Type B pancreatic cell (in vitro differentiated cells): ENCODE measurements at regions not wholly inside any gene's neighbourhood (a gene's known extent, or its start where the extent isn't known, plus 50 kb on each side); places are given as distances from the start of the nearest gene placed in this dataset.
A peak's percentile ranks its signal among the peaks of the same experiment; 100 is the strongest.
"Not testable (repeated sequence)": the region's sequence is repeated elsewhere in the genome, so short reads cannot be mapped to it uniquely, and the experiment has no call there.

Experiments used
- DNase-seq: peaks from one replicate; pipeline ENCODE4 v3.0.0; 2021; ENCODE audit warnings: mixed read lengths; ENCODE audit not compliant: unreplicated experiment; ENCODE audit errors: extremely low spot score
- H3K27ac Mint-ChIP-seq: 2 replicates; pipeline ENCODE4 v1.8.0; 2021; ENCODE audit warnings: mild to moderate bottlenecking, mixed read lengths
- H3K27me3 Mint-ChIP-seq: 2 replicates; pipeline ENCODE4 v1.8.0; 2021; ENCODE audit warnings: mixed read lengths
- H3K36me3 Mint-ChIP-seq: 2 replicates; pipeline ENCODE4 v1.8.0; 2021; ENCODE audit warnings: mixed read lengths
- H3K4me1 Mint-ChIP-seq: one replicate; pipeline ENCODE4 v1.8.0; 2021; ENCODE audit warnings: mixed read lengths; ENCODE audit not compliant: unreplicated experiment
- H3K4me3 Mint-ChIP-seq: 2 replicates; pipeline ENCODE4 v1.8.0; 2021; ENCODE audit warnings: mild to moderate bottlenecking, mixed read lengths
- H3K9me3 Mint-ChIP-seq: 2 replicates; pipeline ENCODE4 v1.8.0; 2021; ENCODE audit warnings: mixed read lengths
- TF ChIP-seq, protein P1 (sequence below): fragments of 200-600 bp; sonication (generic); conservative IDR thresholded peaks from 2 replicates; pipeline ENCODE4 v1.5.0; 2021; ENCODE audit warnings: antibody characterized with exemption, mild to moderate bottlenecking

DNA sequence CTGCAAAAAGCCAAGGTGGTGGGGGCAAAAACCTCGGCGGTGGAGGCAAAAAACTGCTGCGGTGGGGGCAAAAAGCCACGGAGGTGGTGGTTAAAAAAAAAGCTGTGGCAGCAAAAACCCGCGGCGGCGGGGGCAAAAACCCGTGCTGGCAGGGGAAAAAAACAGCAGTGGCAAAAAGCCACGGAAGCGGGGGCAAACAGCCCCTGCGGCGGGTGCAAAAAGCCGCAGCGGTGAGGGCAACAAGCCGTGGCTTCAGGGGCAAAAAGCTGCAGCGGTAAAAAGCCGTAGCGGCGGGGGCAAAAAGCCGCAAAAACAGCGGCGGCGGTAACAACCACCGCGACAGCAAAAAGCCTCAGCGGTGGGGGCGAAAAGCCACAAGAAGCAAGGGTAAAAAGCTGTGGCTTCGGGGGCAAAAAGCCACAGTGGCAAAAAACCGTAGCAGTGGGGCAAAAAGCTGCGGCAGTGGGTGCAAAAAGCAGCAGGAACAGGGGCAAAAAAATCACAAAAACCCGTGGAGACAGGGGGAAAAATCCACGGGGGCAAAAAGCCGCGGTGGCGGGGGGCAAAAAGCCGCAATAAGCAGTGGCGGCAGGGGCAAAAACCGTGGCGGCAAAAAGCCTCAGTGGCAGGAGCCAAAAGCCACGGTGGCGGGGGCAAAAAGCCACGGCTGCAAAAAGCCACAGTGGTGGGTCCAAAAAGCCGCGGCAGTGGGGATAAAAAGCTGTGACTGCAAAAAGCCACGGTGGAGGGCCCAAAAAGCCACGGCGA lies 193.7 kb downstream of the SHCBP1 start:
- DNase-seq = no peak
- H3K9me3 Mint-ChIP-seq = no peaks in the 10 kb centered on the region
- TF ChIP-seq, protein P1, sequence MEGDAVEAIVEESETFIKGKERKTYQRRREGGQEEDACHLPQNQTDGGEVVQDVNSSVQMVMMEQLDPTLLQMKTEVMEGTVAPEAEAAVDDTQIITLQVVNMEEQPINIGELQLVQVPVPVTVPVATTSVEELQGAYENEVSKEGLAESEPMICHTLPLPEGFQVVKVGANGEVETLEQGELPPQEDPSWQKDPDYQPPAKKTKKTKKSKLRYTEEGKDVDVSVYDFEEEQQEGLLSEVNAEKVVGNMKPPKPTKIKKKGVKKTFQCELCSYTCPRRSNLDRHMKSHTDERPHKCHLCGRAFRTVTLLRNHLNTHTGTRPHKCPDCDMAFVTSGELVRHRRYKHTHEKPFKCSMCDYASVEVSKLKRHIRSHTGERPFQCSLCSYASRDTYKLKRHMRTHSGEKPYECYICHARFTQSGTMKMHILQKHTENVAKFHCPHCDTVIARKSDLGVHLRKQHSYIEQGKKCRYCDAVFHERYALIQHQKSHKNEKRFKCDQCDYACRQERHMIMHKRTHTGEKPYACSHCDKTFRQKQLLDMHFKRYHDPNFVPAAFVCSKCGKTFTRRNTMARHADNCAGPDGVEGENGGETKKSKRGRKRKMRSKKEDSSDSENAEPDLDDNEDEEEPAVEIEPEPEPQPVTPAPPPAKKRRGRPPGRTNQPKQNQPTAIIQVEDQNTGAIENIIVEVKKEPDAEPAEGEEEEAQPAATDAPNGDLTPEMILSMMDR = no peak
- no peak overlapping the region for H3K4me3 Mint-ChIP-seq
- no peak overlapping the region for H3K27ac Mint-ChIP-seq
- H3K36me3 Mint-ChIP-seq = no peaks in the 10 kb centered on the region
- H3K4me1 Mint-ChIP-seq = no peaks in the 10 kb centered on the region
- no peaks in the 10 kb centered on the region for H3K27me3 Mint-ChIP-seq

DNA sequence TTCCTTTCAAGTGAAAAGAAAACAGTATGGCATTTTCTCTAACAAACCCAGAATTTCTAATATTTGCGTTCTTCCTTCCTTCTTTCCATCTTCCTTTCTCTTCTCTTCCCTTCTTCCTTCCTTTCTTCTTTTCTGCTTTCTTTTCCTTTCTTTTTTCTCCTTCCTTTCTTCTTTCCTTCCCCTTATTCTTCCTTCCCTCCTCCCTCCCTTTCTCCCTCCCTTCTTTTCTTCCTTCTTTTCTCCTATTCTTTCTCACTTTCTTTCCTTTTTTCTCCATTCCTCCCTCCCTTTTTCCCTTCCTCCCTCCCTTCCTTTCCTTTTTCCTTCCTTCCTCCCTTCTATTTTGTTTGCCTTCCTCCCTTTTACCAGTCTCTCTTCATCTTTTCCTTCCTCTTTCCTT lies 194.8 kb downstream of the SHCBP1 start:
- H3K36me3 Mint-ChIP-seq = no peaks in the 10 kb centered on the region
- no peak overlapping the region for H3K27ac Mint-ChIP-seq
- H3K27me3 Mint-ChIP-seq = no peaks in the 10 kb centered on the region
- TF ChIP-seq, protein P1 = no peak
- no peaks in the 10 kb centered on the region for H3K9me3 Mint-ChIP-seq
- H3K4me1 Mint-ChIP-seq = no peaks in the 10 kb centered on the region
- no peak overlapping the region for H3K4me3 Mint-ChIP-seq
- DNase-seq = no peak

DNA sequence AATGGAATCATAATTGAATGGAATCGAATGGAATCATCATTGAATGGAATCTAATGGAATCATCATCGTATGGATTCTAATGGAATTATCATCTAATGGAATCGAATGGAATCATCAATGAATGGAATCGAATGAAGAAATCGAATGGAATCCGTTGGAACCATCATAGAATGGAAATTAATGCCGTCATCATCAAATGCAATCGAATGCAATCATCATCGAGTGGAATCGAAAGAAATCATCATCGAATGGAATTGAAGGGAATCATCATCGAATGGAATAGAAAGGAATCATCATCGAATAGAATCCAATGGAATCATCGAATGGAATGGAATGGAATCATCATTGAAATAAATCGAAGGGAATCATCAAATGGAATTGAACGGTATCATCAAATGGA lies 217.2 kb downstream of the SHCBP1 start:
- Mint-ChIP-seq H3K4me1 (no peaks in the 10 kb centered on the region), H3K36me3 (no peaks in the 10 kb centered on the region), H3K4me3 (no peak overlapping the region), H3K9me3 (no peaks in the 10 kb centered on the region), H3K27me3 (no peaks in the 10 kb centered on the region), H3K27ac (no peak overlapping the region)
- TF ChIP-seq, protein P1 = no peak
- no peak for DNase-seq

DNA sequence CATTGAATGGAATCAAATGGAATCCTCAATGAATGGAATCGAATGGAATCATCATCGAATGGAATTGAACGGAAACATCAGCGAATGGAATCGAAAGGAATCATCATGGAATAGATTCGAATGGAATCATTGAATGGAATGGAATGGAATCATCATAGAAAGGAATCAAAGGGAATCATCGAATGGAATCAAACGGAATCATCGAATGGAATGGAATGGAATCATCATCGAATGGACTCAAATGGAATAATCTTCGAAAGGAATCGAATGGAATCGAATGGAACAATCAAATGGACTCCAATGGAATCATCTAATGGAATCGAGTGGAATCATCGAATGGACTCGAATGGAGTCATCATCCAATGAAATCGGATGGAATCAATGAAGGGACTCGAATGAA lies 222.6 kb downstream of the SHCBP1 start:
- H3K27ac Mint-ChIP-seq, H3K27me3 Mint-ChIP-seq, H3K4me3 Mint-ChIP-seq, H3K4me1 Mint-ChIP-seq, H3K36me3 Mint-ChIP-seq, H3K9me3 Mint-ChIP-seq: not testable (repeated sequence)
- peak; percentile 82 for DNase-seq

DNA sequence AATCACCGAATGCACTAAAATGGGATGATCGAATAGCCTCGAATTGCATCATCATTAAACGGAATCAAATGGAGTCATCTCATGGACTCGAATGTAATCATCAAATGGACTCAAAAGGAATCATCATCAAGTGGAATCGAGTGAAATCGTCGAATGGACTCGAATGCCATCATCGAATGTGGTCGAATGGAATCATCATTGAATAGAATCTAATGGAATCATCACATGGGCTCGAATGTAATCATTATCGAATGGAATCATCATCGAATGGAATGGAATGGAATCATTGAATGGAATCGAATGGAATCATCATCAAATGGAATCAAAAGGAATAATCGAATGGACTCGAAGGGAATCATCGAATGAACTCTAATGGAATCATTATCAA lies 224.3 kb downstream of the SHCBP1 start:
- H3K9me3 Mint-ChIP-seq, H3K27ac Mint-ChIP-seq, H3K36me3 Mint-ChIP-seq, H3K27me3 Mint-ChIP-seq, H3K4me3 Mint-ChIP-seq, H3K4me1 Mint-ChIP-seq: not testable (repeated sequence)
- peak; percentile 74 for DNase-seq

DNA sequence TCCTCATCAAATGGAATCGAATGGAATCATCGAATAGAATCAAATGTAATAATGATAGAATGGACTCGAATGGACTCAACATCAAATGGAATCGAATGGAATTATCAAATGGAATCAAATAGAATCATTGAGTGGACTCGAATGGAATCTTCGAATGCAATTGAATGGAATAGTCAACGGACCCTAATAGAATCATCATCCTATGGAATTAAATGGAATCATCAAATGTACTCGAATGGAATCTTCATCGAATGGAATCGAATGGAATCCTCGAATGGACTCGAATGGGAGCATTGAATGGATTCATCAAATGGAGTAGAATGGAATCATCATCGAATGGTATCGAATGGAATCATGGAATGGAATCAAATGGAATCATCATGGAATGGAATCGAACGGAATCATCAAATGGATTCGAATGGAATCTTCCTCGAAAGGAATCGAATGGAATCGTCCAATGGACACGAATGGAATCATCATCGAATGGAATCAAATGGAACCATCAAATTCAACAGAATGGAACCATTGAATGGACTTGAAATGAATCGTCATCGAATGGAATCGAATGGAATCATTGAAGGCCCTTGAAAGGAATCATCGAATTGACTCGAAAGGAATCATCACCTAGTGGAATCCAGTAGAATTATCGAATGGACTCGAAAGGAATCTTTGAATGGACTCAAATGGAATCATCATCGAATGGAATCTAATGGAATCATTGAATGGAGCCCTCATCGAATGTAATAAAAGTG lies 224.9 kb downstream of the SHCBP1 start:
- DNase-seq = peak; percentile 82
- H3K4me1 Mint-ChIP-seq = not testable (repeated sequence)

DNA sequence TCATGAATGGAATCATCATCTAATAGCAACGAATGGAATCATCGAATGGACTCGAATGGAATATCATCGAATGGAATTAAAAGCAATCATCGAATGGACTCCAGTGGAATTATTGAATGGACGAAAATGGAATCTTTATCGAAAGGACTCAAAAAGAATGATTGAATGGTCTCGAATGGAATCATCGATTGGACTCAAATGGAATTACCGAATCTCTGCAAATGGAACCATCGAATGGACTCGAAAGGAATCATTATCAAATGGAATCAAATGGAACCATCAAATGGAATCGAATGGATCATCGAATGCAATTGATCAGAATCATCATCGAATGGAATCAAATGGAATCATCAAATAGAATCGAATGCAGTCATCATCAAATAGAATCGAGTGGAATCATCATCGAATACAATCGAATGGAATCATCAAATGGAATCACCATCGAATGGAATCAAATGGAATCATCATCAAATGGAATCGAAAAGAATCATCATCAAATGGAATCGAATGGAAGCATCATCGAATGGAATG lies 225.7 kb downstream of the SHCBP1 start:
- peak; percentile 71 for DNase-seq
- H3K36me3 Mint-ChIP-seq, H3K27me3 Mint-ChIP-seq, H3K4me1 Mint-ChIP-seq, H3K9me3 Mint-ChIP-seq, H3K4me3 Mint-ChIP-seq, H3K27ac Mint-ChIP-seq: not testable (repeated sequence)

More for the DNA sequence above, 224.9 kb downstream of the SHCBP1 start:
- H3K36me3 Mint-ChIP-seq, H3K27ac Mint-ChIP-seq, H3K9me3 Mint-ChIP-seq, H3K4me3 Mint-ChIP-seq, H3K27me3 Mint-ChIP-seq: not testable (repeated sequence)

DNA sequence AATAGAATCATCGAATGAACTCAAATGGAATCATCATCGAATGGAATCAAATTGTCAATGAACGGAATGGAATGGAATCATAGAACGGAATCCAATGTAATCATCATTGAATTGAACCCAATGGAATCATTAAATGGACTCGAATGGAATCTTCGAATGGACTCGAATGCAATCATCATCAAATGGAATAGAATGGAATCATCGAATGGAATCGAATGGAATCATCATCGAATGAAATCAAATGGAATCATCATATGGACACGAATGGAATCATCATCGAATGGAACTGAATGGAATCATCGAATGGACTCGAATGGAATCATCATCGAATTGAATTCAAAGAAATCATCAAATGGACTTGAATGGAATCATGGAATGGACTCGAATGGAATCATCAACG lies 226.2 kb downstream of the SHCBP1 start:
- H3K27ac Mint-ChIP-seq, H3K9me3 Mint-ChIP-seq, H3K36me3 Mint-ChIP-seq, DNase-seq, H3K27me3 Mint-ChIP-seq, H3K4me1 Mint-ChIP-seq, H3K4me3 Mint-ChIP-seq: not testable (repeated sequence)

DNA sequence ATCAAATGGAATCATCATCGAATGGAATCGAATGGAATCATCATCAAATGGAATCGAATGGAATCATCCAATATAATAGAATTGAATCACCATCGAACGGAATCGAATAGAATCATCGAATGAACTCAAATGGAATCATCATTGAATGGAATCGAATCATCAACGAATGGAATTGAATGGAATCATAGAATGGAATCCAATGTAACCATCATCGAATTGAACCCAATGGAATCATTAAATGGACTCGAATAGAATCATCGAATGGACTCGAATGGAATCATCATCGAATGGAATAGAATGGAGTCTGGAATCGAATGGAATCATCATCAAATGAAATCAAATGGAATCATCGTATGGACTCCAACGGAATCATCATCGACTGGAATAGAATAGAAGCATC lies 227.0 kb downstream of the SHCBP1 start:
- not testable (repeated sequence) for H3K9me3 Mint-ChIP-seq, H3K27ac Mint-ChIP-seq, H3K27me3 Mint-ChIP-seq, H3K36me3 Mint-ChIP-seq, H3K4me3 Mint-ChIP-seq, H3K4me1 Mint-ChIP-seq
- peak; percentile 62 for DNase-seq

DNA sequence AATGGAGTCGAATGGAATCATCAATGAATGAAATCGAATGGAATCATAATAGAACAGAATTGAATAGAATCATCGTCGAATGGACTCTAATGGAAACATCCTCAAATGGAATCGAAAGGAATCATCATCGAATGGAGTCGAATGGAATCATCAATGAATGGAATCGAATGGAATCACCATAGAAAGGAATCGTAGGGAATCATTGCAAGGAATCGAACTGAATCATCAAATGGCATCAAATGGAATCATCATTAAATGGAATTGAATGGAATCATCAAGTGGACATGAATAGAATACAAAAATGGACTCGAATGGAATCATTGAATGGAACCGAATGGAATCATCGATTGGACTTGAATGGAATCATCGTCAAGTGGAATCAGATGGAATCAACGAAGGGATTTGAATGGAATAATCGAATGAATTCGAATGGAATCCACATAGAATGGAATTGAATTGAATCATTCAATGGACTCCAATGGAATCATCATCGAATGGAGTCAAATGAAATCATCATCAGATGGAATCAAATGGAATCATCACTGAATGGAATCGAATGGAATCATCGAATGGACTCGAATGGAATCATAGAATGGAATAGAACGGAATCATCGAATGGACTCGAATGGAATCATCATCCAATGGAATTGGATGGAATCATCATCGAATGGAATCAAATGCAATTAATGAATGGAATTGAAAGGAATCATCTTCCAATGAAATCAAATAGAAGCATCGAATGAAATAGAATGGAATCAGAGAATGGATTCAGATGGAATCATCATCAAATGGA lies 228.1 kb downstream of the SHCBP1 start:
- not testable (repeated sequence) for H3K27ac Mint-ChIP-seq, H3K4me1 Mint-ChIP-seq, H3K9me3 Mint-ChIP-seq, H3K36me3 Mint-ChIP-seq, H3K27me3 Mint-ChIP-seq, H3K4me3 Mint-ChIP-seq
- DNase-seq = peak; percentile 85
